Stimulated activated CD8-positive, alpha-beta memory T cell treated with anti-CD3 and anti-CD28 coated beads, Interleukin-15, amount 100 ng/mL, for 24 hours (primary cell): ENCODE measurements at regions not wholly inside any gene's neighbourhood (a gene's known extent, or its start where the extent isn't known, plus 50 kb on each side); places are given as distances from the start of the nearest gene placed in this dataset.
"Not testable (repeated sequence)": the region's sequence is repeated elsewhere in the genome, so short reads cannot be mapped to it uniquely, and the experiment has no call there.

Source experiments
- DNase-seq: peaks from one replicate; pipeline ENCODE4 v3.0.0-alpha.2; 2020; ENCODE audit warnings: low read depth

DNA sequence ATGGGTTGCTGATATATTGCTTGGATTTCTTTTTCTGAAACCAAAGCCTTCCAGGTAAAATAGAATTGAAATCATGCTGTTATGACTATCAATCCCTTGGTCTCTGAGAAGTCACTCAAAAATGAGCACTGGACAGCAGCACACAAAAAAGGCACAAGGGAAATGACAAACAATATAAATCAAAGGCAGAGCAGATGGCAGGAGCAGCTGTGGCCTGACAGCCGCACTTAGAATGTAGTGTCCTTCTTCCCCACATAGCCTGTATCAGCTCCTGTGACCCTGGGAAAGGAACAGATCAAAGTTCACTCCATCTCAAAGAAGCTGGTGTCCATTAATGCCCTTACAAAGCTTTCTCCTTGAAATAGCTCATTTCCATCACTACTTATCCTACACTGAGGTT lies 326.7 kb downstream of the SUCLG1 start:
- DNase-seq: no peak

DNA sequence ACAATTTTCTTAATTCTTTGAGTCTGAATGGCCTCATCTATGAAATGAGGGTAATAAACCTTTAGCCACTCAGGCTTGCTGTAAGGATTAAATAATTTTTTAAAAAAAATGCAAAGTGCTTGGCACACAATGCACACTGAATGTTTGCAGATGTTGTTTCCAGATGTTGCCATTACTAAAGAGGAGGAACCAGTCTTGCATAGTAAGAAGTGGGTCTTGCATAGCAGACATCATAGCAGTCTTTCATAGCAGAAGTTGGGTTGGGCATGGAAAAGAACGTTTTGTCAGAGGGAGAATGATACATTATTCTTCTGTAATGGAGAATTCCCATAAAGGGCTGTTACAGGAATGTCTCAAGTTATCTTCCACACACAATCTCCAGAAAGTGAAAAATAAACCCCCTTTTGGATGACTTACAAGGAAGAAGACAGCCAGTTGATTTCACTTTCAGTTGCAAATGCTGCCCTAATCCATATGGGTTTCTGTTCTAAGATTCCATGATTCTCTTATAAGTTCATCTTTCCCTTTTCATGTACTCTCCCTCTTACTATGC lies 327.7 kb downstream of the SUCLG1 start:
- DNase-seq: no peak

DNA sequence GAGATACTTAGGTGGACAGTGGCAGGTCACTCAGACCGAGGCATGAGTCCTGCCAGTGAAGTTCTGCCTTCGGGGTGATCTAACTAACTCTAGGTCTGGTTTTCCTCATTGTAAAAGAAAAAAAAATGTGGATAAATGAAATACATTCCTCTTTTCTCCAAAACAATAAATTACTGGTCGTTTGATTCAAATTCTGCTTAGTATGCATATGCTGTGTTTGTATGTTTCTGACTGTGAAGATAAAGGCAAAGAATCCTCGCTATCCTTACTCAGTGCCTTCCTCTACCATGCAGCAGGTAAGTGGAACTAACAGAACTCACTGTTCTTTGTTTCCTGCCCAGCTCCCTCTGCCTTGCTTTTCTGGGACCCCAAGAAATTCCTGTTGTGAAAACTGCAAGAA lies 330.1 kb downstream of the SUCLG1 start:
- no peak for DNase-seq

DNA sequence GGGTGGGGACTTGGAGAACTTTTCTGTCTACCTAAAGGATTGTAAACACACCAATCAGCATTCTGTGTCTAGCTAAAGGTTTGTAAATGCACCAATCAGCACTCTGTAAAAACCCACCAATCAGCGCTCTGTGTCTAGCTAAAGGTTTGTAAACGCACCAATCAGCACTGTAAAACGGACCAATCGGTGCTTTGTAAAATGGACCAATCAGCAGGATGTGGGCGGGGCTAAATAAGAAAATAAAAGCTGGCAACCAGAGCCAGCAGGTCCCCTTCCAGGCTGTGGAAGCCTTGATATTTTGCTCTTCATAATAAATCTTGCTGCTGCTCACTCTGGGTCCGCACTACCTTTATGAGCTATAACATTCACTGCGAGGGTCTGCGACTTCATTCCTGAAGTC lies 331.3 kb downstream of the SUCLG1 start:
- DNase-seq: not testable (repeated sequence)

DNA sequence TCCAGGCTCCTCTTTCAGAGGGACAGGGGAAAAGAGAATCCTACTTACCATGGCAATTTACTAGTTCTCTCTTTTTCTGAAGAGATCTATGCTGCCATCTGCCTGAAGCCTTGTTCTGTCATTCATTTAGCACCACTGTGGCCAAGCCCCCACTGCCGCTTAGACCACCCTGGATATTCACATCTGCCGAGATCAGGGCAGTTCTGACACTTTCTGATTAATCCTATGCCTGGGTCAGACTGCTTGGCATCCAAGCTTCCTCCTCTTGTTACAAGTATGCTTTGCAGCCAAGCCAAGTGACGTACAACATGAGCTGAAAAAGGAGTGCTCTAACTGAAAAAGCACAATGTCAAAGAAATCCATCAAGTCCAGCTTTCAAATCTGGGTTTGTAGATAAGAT lies 332.6 kb downstream of the SUCLG1 start:
- DNase-seq: no peak

DNA sequence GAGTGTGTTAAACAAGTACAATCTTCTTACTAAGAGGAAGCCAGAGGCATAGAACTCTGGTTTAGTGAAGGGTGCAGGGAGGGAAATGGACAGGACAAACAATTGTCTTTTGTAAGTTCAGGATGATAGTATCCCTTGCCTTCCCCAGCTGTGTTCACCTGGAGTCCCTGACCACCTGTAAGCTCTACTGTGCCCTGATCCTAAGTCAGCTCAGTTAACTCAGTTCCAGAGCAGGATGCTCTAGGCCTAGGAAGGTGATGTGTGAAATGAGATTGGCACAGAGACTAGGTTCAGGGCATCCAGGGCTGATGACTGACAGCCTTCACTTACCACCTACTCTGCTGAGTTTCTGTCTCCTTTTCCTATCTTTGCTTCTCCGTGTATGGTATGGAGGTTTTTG lies 333.0 kb downstream of the SUCLG1 start:
- no peak for DNase-seq

DNA sequence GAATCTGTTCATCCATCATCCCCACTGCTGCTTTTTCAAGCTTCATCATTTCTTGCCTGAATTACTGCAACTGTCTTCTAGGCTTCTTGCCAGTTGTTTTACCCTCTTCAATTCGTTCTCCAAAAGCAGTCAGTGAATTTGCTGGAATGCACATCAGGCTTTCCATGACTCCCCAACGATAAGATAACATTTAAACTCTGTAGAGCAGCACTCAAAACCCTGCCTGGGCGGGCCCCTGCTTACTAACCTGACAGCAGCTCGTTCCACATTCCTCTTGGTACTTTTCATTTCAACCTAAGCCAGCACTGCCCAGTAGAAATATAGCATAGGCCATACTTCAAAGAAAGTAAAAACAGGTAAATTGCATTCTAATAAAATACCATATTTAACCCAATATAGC lies 342.9 kb downstream of the SUCLG1 start:
- no peak for DNase-seq

DNA sequence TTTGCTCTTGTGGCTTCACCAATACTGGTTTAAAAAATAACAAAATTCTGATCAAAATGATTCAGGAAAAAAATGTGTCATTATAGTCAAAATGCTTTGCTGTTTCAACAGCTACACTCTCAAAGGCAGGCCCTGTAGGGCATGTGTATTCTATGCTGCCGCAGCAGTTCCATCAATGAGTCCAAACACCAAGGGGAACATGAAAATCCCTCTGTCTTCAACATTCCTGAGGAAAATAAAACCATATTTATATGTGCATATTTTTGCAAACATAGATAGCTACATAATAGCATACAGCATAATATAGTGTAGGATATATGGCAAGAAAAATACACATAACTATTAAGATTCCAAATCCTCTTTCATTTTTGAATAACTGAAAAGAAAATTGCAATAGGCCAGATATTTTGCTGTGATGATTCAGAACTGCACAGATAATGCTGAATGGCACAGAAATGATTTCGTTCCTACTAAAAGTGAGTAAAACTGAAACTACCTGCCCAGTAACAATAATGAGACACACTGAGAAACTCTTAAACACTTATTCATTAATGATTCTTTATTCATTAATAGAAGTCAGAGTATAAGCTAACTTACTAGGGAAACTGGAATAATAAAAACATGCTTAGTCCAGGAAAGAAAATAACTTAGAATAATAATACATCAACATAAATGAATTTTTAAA lies 343.8 kb downstream of the SUCLG1 start:
- DNase-seq: no peak

DNA sequence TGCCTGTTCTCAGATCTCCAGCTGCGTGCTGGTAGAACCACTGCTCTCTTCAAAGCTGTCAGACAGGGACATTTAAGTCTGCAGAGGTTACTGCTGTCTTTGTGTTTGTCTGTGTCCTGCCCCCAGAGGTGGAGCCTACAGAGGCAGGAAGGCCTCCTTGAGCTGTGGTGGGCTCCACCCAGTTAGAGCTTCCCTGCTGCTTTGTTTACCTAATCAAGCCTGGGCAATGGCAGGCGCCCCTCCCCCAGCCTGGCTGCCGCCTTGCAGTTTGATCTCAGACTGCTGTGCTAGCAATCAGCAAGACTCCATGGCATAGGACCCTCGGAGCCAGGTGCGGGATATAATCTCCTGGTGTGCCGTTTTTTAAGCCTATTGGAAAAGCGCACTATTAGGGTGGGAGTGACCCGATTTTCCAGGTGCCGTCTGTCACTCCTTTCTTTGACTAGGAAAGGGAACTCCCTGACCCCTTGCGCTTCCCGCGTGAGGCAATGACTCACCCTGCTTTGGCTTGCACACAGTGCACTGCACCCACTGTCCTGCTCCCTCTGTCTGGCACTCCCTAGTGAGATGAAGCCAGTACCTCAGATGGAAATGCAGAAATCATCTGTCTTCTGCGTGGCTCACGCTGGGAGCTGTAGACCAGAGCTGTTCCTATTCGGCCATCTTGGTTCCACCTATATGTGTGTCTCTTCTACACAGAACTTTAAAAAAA lies 355.1 kb downstream of the SUCLG1 start:
- DNase-seq: not testable (repeated sequence)

DNA sequence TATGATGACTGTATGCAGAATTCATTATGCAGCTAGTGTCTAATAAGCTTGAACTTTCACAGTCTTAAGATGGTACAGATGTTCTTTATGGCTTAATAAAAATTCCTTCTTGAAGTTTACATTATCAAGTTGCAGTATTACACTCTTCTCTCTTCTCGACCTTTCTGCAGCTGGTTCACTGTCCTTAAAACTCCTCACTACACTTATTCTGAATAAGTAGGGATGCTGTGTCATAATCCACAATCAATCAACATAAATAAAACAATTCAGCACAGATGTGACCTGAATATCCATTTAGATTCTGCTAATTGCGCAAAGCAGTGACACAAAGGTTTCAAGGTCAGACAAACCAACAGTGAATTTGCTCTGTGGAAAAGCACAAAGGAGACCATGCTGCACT lies 356.8 kb downstream of the SUCLG1 start:
- no peak for DNase-seq

DNA sequence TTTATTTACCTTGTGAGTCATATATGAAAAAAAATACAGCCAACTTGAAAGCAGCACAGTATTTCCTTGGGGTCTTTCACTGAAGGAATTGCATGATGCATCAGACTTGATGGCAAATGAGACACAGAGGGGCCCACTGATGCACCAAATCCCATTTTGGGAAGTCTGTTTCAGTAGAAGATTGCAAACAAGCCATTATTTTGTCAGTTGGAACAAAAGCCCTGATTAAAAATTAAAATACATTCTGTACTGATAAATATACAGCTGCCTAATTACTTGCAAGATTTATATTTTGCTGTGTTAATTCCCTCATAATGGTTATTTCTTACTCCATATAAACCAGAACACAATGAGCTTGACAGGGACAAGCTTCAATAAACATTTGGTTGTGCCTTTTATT lies 370.4 kb downstream of the SUCLG1 start:
- no peak for DNase-seq

DNA sequence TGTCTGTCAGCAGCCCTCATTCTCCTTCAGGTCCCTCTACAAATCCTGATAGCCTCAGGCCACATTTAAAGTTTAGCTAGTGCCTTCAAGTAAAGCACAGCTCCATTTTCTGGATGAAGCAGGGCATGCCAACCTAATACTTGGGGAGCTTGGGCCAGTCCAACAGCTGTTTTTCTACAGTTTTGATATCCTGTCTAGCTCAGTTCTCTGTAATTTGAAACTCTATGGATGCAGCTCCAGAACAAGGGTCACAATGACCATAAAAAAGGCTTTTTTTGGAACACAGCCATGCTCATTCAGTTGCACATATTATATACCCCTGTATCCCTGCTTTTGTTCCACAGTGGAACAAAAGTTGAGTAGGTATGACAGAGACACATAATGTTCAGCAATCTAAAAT lies 373.5 kb downstream of the SUCLG1 start:
- DNase-seq: no peak

DNA sequence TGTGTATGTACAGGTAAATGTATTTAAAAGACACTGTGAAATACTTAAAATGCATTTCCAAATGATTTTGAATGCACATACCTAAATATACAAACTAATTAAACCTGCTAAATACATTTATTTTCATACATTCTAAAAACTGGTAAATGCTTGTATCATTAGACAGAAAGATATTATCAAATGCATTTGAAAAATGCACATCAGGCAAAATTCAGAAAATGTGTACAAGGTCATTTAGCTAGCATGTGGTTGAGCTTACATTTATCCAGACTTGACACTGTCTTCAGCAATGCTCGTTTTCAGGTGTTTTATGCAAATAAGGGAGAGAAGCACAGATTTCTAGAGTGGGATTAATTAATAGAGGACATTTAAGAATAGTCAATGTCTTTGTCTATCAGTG lies 374.2 kb downstream of the SUCLG1 start:
- no peak for DNase-seq

DNA sequence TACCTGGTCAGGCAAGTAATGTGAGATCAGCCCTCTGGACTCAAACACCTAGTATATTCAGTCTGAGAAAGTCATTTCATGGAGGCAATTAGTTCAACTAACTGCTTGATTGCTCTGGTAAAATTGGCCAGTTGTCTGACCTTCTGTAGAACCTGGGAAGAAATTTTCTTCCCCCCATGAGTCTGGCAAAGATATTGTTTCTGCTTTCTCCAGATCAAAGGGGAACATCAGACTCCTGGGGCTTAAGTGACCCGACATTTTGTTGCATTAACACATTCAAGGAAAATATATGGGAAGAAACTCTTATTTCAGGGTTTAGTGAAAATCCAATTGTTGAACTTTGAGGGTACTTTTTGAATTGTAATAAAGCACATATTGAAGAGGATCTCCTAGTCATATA lies 375.1 kb downstream of the SUCLG1 start:
- no peak for DNase-seq

DNA sequence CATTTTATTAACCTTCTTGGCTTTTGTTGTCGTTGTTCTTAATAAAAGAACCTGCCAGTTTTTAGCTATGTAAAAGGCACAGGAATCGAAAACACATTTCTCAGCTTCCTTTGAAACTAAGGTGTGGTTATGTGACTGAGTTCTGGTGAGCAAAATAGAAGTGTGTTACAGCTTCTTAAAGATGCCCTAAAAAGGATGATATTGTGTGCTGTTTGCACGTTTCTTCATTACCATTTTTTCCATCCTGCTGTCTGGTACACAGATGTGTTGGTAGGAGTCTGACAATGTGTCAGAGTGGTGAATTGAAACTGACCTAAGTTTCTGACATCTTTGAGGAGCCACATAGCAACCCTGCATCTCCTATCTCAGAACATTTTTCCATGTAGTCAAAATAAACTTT lies 380.6 kb downstream of the SUCLG1 start:
- DNase-seq: no peak

DNA sequence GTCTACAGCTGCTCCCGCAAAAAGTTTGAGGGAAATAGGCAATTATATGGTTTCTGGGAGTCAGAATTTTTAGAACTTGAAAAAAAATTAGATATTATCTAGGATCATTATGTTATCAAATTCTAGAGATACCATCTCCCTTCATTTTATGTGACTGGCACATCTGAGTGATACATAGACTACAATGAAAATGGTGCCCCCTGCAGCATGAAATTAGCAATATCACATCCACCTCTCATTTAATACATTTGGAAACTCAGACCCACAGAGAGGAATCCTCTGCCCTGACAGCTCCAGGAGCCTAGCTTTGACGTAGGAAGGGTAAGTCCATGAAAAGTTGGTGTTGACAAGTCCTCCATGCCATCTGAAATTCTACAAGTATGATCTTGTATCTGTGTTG lies 381.6 kb downstream of the SUCLG1 start:
- no peak for DNase-seq

DNA sequence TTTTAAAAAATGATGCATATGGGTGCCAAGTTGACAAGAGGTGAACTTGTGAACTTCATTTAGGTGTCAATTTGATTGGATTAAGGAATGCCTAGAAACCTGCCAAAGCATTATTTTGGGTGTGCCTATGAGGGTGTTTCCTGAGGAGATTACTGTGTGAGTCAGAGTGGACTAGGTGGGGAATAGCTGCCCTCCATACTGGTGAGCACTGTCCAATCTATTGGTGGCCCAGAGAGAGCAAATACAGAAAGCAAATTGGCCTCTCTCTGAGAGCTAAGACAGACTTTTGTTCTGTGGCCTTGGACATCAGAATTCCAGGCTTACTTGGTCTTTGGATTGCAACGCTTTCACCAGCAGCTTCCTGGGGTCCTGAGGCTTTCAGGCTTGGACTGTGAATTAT lies 388.0 kb downstream of the SUCLG1 start:
- no peak for DNase-seq

DNA sequence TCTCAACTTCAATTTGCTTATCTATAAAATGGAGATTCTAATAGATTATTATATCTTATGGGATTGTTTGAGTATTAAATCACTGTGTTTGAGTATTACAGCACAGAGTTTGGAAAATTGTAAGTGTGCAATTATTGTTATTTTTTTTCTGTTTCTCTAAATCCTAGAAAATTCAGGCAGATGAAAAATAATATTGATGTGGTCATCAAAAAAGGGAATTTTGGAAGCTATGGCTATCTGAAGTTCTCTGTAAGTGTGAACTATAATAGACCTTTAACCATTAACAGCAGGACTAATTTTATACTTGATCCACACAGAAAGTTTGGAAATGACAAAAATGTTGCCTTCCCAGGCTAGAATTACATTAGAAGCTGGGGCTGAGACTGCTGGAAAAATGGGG lies 393.2 kb downstream of the SUCLG1 start:
- no peak for DNase-seq

DNA sequence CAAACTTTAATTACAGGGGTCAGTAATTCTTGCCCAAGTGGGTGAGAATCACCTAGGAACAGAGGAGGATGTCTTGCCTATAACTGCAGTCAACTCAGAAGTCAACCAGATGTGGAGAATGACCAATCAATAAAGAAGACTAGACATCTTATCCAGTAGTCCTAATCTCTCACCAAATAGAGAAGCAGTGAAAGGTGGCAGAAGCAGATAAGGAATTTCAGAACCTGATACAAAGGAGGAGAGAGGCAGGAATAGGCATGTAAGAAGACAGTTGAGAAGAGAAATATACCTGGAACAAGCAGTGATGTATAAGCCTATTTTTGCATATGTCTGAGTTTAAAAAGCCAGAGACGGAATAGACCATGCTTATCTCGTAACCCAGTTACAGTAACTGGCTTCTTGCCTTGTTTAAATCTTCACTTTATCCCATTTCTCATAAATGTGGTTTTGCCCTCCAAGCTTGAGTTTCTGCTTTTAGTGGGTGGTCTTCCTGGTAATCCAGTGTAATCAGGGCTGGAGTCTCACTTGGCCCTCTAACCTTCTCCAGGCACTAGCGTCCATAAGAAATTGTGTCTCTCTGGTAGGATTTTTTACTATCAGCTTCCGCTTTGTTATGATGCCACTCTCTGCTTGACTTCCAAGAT lies 401.0 kb downstream of the SUCLG1 start:
- DNase-seq: no peak

DNA sequence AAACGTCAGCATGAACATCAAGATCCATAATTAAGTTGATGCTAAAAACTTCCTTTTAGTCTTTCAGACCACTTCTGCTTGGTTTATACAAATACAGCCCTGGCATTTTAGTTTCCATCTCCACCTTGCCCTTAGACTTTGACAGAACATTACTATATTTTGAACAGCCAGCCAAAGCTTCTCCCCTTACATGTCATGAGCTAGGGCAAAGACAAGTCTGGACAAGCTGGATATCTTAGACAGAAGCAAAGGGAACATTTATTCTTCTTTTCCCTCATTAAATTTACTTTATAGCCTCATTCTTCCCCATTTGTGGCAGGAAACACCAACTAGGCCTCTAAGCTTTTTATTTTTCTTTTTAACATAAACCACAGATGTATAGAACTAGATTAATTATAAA lies 403.3 kb downstream of the SUCLG1 start:
- DNase-seq: no peak

DNA sequence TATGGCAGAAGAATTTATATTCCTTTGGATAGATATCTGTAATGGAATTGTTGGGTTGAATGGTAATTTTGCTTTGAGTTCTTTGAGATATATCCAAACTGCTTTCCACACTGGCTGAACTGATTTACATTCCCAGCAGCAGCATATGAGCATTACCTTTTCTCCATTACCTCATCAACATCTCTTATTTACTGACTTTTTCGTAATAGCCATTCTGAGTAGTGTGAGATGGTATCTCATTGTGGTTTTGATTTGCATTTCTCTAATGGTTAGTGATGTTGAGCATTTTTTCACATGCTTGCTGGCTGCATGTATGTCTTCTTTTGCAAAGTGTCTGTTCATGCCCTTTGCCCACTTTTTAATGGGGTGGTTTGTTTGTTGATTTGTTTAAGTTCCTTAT lies 404.5 kb downstream of the SUCLG1 start:
- DNase-seq: not testable (repeated sequence)

DNA sequence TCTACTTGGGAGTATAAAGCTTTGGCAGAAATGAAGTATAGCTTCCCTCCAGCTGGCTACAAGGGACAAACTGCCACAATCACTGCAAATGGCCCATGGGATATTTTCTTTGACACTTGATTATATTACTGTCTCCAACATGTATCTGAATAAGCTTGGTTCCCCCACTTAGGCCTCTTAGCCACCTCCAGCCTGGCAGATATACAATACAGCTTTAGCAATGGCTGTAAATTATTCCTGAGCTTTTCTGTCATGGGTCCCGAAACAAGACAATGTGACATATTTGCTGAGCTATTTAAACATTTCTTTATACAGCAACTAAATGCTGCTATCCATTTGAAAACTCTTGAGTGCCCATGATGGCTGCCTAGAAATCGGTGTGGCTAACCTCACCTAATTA lies 406.2 kb downstream of the SUCLG1 start:
- DNase-seq: no peak

DNA sequence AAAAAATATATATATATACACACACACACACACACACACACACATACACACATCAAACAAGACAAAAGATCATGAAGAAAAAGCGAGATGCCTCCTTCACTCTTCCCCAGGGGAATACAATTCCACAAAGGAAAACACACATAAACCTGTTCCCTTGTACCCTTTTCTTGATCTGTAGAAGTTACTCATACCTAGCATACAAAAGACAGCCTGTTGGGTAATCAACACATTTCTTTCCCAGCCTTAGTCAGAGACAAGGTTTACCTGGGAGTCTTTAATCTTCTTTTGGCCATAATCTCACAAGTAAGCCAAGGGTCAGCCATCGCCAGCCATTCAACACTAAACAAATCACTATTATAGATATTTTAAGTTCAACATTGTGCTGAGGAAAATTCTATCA lies 407.0 kb downstream of the SUCLG1 start:
- no peak for DNase-seq
